OCI-LY1 (cell line): ENCODE measurements at regions not wholly inside any gene's neighbourhood (a gene's known extent, or its start where the extent isn't known, plus 50 kb on each side); places are given as distances from the start of the nearest gene placed in this dataset.

ENCODE experiments used
- H2AFZ ChIP-seq: fragments of 200-600 bp; sonication (generic), shearing (Covaris generic); 2 replicates; pipeline ENCODE4 v1.6.0; 2014; ENCODE audit warnings: antibody characterized with exemption, mild to moderate bottlenecking, low read length
- H3F3A ChIP-seq: fragments of 200-600 bp; sonication (generic), shearing (Covaris generic); 2 replicates; pipeline ENCODE4 v1.6.0; 2014; ENCODE audit warnings: mild to moderate bottlenecking, antibody characterized with exemption, low read length, moderate library complexity; ENCODE audit not compliant: insufficient read depth
- H3K27ac ChIP-seq: fragments of 200-600 bp; sonication (generic); 2 replicates; pipeline ENCODE4 v1.5.1; 2014; ENCODE audit warnings: low read length, mixed run types, mild to moderate bottlenecking, low read depth; ENCODE audit not compliant: poor library complexity, severe bottlenecking
- H3K27me3 ChIP-seq: fragments of 200-600 bp; sonication (generic); 2 replicates; pipeline ENCODE4 v1.6.0; 2014; ENCODE audit warnings: antibody characterized with exemption, mild to moderate bottlenecking, low read length, moderate library complexity; ENCODE audit not compliant: insufficient read depth
- H3K36me3 ChIP-seq: fragments of 200-600 bp; sonication (generic); 2 replicates; pipeline ENCODE4 v1.6.1; 2014; ENCODE audit warnings: mild to moderate bottlenecking, antibody characterized with exemption, low read length, moderate library complexity, mixed read lengths; ENCODE audit not compliant: insufficient read depth
- H3K4me1 ChIP-seq: fragments of 200-600 bp; sonication (generic); 2 replicates; pipeline ENCODE4 v1.5.1; 2014; ENCODE audit warnings: mild to moderate bottlenecking, low read length, moderate library complexity; ENCODE audit not compliant: insufficient read depth, severe bottlenecking
- H3K4me2 ChIP-seq: fragments of 200-600 bp; sonication (generic), shearing (Covaris generic); 2 replicates; pipeline ENCODE4 v1.6.1; 2014; ENCODE audit warnings: low read length
- H3K4me3 ChIP-seq: fragments of 200-600 bp; sonication (generic); 2 replicates; pipeline ENCODE4 v1.5.1; 2014; ENCODE audit warnings: low read length, low read depth, mild to moderate bottlenecking, mixed read lengths; ENCODE audit not compliant: poor library complexity, severe bottlenecking
- H3K79me2 ChIP-seq: fragments of 200-600 bp; shearing (Covaris generic); 2 replicates; pipeline ENCODE4 v1.6.1; 2016; ENCODE audit warnings: mixed run types, low read length, mixed read lengths; ENCODE audit not compliant: insufficient read depth
- H3K9ac ChIP-seq: fragments of 200-600 bp; sonication (generic), shearing (Covaris generic); 2 replicates; pipeline ENCODE4 v1.6.1; 2014; ENCODE audit warnings: mild to moderate bottlenecking, low read length, mixed read lengths
- H3K9me2 ChIP-seq: fragments of 200-600 bp; sonication (generic), shearing (Covaris generic); 2 replicates; pipeline ENCODE4 v1.6.1; 2014; ENCODE audit warnings: low read depth, mild to moderate bottlenecking, low read length, mixed read lengths
- H3K9me3 ChIP-seq: fragments of 200-600 bp; shearing (Covaris generic); 2 replicates; pipeline ENCODE4 v1.6.1; 2014; ENCODE audit warnings: low read length, mixed read lengths
- H4K20me1 ChIP-seq: fragments of 200-600 bp; sonication (generic), shearing (Covaris generic); 2 replicates; pipeline ENCODE4 v1.6.0; 2016; ENCODE audit warnings: mild to moderate bottlenecking, low read length; ENCODE audit not compliant: insufficient read depth
- EZH2 ChIP-seq: fragments of 200-600 bp; sonication (generic), shearing (Covaris generic); IDR thresholded peaks from 2 replicates; pipeline ENCODE4 v1.8.0; 2017; ENCODE audit warnings: borderline replicate concordance, mixed run types, mild to moderate bottlenecking, antibody characterized with exemption, low read length, moderate library complexity, mixed read lengths
- TF ChIP-seq, protein P1 (sequence below): fragments of 200-600 bp; sonication (generic), shearing (Covaris generic); IDR thresholded peaks from 2 replicates; pipeline ENCODE4 v1.5.1; 2017; ENCODE audit warnings: mild to moderate bottlenecking, antibody characterized with exemption, low read length, moderate library complexity, mixed read lengths

GRCh38 chr10:61125560-61126170, 181.7 kb upstream of the RHOBTB1 start:
- TF ChIP-seq, protein P1, sequence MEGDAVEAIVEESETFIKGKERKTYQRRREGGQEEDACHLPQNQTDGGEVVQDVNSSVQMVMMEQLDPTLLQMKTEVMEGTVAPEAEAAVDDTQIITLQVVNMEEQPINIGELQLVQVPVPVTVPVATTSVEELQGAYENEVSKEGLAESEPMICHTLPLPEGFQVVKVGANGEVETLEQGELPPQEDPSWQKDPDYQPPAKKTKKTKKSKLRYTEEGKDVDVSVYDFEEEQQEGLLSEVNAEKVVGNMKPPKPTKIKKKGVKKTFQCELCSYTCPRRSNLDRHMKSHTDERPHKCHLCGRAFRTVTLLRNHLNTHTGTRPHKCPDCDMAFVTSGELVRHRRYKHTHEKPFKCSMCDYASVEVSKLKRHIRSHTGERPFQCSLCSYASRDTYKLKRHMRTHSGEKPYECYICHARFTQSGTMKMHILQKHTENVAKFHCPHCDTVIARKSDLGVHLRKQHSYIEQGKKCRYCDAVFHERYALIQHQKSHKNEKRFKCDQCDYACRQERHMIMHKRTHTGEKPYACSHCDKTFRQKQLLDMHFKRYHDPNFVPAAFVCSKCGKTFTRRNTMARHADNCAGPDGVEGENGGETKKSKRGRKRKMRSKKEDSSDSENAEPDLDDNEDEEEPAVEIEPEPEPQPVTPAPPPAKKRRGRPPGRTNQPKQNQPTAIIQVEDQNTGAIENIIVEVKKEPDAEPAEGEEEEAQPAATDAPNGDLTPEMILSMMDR, result no peak
- no peak for TF ChIP-seq EZH2
- Histone ChIP-seq H3K9me2 (no peaks in the 10 kb centered on the region), H3K36me3 (no peaks in the 10 kb centered on the region), H3K27ac (peak overlapping the region; percentile 14), H3K9me3 (no peaks in the 10 kb centered on the region), H2AFZ (peak overlapping the region; percentile 98), H3K4me3 (peak overlapping the region; percentile 30), H4K20me1 (no peaks in the 10 kb centered on the region), H3F3A (no peaks in the 10 kb centered on the region), H3K79me2 (no peaks in the 10 kb centered on the region), H3K9ac (0 out of 2 replicates have a peak overlapping the region, but pooled peaks have one; percentile 10), H3K4me2 (peak overlapping the region; percentile 44), H3K4me1 (peaks cover 31% of the 10 kb centered on the region), H3K27me3 (no peaks in the 10 kb centered on the region)

DNA sequence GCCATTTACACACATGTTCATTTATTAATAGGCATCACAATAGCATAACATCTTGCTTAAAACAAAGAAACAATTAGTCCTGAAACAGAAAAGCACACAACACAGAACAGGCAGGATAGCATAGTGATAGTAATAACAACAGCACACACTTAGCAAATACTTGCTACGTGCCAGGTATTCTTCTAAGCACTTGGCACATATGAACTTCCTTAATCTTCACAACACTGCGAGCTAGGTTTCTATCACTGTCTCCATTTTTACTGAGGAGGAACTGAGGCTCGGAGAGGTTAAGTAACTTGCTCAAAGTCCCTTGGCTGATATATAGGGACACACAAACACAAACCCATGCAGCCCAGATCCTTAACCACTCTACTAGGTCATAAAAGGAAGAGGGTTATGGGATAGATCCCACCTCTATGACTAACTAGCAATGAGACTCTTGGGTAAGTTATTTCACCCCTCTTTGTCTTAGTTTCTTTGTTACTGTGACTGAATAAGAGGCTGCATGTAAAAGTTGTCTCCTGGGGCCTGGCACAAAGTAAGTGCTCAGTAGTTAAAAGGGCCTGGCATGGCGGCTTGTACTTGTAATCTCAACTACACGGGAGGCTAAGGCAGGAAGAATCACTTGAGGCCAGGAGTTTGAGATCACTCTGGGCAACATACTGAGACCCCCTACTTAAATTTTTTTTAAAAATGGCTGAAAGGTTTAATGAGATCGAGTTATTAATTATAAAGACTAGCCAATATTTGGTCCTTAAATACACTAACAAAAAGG, 181.0 kb upstream of the RHOBTB1 start:
- H3K36me3 ChIP-seq, result no peaks in the 10 kb centered on the region
- H3K27ac ChIP-seq, result peak overlapping the region; percentile 14
- H3K4me3 ChIP-seq, result no peak overlapping the region
- no peaks in the 10 kb centered on the region for H3F3A ChIP-seq
- H4K20me1 ChIP-seq, result no peaks in the 10 kb centered on the region
- peak overlapping the region; percentile 98 for H2AFZ ChIP-seq
- H3K9me2 ChIP-seq, result no peaks in the 10 kb centered on the region
- no peaks in the 10 kb centered on the region for H3K9me3 ChIP-seq
- no peaks in the 10 kb centered on the region for H3K79me2 ChIP-seq
- TF ChIP-seq, protein P1, result no peak
- no peak for TF ChIP-seq EZH2
- peaks cover 31% of the 10 kb centered on the region for H3K4me1 ChIP-seq
- H3K9ac ChIP-seq, result 0 out of 2 replicates have a peak overlapping the region, but pooled peaks have one; percentile 10
- no peaks in the 10 kb centered on the region for H3K27me3 ChIP-seq
- peak overlapping the region; percentile 44; the same call in 1 of the 2 replicates for H3K4me2 ChIP-seq

- no peak overlapping the region for H3K4me2 ChIP-seq
- no peaks in the 10 kb centered on the region for H3K79me2 ChIP-seq
- H3K9ac ChIP-seq, result no peak overlapping the region
These were observed 176.8 kb upstream of the RHOBTB1 start for GRCh38 chr10:61120805-61121204.

More at GRCh38 chr10:61120805-61121204, 176.8 kb upstream of the RHOBTB1 start:
- no peaks in the 10 kb centered on the region for H3F3A ChIP-seq
- H3K27ac ChIP-seq, result no peak overlapping the region
- no peak overlapping the region for H2AFZ ChIP-seq
- H3K36me3 ChIP-seq, result no peaks in the 10 kb centered on the region
- TF ChIP-seq, protein P1, result no peak
- no peak for TF ChIP-seq EZH2
- H3K9me3 ChIP-seq, result no peaks in the 10 kb centered on the region
- no peak overlapping the region for H3K4me3 ChIP-seq
- no peaks in the 10 kb centered on the region for H3K27me3 ChIP-seq
- no peaks in the 10 kb centered on the region for H4K20me1 ChIP-seq
- no peaks in the 10 kb centered on the region for H3K9me2 ChIP-seq
- H3K4me1 ChIP-seq, result peaks cover 22% of the 10 kb centered on the region
